ENCODE measurements at regions not wholly inside any gene's neighbourhood (a gene's known extent, or its start where the extent isn't known, plus 50 kb on each side); places are given as distances from the start of the nearest gene placed in this dataset.
"Not testable (repeated sequence)": the region's sequence is repeated elsewhere in the genome, so short reads cannot be mapped to it uniquely, and the experiment has no call there.

DNA sequence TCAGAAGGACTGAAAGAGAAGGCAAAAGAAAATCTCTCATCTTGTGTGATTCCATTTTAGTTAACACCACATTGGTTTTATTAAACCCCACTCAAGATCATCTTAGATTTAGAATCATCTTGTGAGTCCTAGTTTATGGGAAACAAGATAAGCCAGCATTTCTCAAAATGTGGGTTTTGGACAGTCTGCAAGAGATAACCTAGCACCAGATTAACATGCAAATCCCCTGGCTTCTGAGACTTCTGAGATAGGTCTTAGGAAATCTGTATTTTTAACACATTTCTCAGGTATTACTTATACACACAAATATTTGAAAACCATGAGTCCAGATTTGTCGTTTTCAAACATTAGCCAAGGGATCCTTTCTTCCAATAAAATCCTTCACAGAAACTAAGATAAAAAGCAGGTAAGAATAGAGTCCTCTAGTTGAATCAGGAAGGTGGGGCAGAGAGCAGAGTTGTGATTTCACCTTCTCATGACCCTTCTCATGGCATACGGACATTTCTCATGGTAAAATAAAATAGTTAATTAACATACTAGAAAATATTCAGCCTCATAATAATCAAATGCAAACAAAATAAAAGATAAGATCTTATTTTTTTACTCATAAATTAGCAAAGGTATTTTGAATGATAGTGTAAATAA, 287.2 kb upstream of the FN1 start:
- no peak for DNase-seq

DNA sequence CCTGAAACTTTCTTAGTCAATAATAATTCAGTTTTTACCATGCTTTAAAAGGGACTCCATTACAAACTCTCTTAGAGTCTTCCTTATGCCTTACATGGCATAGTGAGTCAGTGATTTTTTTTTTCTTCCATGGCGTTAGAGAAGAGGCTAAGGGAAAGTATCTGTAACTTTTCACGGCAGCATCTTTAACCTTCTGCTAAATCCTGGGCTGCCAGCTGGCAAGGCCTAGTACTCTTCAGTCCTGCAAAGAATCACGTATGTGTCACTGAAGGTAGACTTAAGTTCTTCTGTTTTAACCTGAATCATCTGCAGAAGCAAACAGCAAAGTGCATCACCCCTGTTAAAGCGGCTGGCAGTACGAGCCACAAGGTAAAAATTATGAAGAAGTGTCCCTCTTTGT, 286.3 kb upstream of the FN1 start:
- no peak for DNase-seq

DNA sequence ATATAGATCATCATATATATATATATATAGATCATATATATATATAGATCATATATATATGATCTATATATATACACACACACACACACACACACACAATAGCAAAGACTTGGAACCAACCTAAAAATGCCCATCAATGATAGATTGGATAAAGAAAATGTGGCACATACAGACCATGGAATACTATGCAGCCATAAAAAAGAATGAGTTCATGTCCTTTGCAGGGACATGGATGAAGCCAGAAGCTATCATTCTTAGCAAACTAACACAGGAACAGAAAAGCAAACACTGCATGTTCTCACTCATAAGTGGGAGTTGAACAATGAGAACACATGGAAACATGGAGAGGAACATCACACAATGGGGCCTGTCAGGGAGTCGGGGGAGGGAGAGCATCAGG, 285.6 kb upstream of the FN1 start:
- DNase-seq = not testable (repeated sequence)

DNA sequence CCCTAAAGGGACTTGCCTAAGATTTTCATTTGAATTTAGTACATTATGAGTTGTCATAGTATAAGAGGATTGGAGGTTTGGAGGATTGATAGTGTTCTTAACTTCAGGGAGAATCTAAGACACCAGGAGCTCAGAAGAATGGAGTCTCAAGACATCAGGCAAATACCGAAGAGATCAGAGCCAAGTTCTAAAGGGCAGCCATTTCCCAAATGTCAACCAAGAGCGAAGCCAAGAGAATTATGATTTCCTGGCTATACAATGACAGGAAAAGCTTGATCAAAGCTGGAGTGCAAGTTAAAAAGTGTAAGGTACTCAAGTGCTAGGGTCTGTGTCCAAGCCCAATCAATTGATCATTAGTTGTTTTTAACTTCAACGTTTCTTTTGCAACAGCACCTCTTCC, 283.0 kb upstream of the FN1 start:
- DNase-seq = no peak

DNA sequence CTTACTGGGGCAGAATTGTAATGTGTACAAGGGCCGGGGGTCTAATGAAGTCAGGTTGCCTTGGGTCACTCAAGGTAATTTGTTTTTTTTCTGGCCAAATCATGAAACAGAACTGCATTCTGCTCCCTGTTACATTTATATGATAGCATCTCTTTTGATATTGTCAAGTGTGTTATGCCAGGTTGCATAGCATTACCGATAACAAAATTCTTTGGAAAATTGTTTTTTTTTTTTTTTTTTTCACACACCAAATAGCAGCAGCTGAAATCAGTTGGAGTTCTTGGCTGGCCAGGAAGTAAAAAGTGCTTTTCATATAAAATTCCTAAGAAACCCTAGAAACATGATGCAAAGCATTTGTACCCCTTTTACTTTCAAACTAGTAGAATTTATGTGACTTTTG, 282.6 kb upstream of the FN1 start:
- no peak for DNase-seq

DNA sequence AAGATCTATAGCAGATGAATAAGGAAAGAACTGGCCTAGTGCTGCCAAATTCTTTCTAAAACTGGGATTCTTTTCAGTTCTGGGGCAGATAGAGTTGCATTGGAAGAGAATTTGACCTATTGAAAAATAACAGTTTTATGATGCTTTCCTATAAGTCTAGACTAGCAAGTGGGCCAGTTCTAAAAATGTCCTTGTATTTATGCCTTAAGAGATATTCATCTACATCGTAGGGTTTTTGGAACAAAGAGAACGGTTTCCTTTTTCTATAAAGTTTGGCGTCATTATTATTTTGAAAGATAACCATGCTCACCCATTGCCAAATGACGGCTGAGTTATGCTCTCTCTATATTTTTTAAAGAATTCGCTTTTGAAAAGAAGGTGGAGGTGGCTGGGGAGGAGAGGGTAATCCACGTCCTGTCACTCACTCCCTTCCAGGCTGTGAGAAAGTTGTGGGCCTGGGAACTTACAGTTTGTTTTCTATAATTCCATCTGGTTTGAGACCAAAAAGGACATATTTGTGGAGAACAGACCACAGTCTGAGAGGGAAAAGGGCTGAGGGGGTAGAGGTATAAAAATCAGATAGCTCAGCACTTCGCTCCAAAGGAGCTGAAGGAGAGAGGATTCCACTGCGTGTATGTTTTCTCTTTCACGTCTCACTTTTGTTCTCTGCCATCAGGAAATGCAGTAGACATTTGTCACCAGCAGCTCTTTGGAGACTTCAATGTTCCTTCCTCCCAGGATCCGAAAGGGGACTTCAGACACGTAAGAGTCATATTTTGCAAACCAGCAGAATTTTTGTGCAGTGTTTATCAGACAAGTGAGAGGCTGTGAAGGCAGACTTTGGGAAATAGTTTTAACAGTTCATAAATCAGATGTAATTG, 281.9 kb upstream of the FN1 start:
- DNase-seq = no peak

DNA sequence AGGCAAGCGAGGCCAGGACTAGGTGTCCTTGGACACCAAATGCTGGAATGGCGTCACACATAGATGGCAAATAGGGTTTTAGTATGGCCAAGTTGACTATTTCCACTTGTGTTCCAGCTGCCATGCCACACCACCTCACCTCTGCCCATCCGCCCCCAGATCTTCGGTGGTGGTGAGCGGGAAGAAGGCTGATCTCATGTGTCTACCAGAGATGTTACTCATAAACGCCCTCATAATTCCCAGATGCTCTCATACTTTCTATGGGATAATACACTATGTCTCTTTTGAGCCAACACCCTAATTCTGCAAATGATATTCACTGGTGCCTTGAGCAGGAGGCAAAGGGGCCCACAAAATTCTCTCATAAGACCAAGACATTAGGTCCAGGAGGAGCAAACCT, 281.1 kb upstream of the FN1 start:
- DNase-seq = no peak

DNA sequence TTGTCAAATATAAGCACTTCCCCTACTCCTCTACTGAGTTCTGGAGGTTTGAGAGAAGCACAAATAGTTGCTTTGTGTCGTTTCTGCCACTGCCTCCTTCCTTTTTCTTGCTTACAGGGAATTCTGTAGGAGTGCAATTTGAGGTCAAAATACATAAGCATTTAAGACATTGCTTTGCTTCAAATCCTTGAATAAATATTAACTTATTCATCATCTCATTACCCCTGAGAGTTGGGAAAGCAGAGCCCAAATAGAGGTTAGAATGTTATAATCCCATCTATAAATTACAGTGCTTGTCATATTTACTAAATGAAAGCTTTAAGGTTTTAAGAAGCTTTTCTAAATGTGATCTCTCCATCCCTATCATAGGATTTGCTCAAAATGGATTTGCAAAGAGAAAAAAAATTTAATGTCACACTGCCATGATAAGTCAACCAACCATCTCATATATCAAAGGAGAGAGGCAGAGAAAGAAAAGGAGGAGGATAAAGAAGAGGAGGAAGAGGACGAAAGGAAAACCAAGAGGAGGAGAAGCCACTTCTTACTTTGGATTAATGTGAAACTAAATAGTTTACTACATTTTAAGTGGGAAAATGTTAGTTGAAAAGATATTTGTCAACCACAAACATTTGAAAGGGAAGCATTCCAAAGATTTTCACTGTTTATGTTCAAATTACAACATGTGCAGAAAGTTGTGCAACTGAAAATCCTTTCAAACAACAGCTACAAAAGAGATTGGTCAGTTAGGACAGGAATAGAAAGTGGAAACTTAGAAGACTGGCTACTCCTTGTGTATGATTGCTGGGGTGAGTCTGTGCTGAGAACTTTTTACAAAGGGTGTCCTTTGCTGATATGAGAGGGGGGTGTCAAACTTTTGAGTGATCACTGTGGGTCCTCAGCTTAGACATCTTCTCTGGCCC, 277.3 kb upstream of the FN1 start:
- no peak for DNase-seq

DNA sequence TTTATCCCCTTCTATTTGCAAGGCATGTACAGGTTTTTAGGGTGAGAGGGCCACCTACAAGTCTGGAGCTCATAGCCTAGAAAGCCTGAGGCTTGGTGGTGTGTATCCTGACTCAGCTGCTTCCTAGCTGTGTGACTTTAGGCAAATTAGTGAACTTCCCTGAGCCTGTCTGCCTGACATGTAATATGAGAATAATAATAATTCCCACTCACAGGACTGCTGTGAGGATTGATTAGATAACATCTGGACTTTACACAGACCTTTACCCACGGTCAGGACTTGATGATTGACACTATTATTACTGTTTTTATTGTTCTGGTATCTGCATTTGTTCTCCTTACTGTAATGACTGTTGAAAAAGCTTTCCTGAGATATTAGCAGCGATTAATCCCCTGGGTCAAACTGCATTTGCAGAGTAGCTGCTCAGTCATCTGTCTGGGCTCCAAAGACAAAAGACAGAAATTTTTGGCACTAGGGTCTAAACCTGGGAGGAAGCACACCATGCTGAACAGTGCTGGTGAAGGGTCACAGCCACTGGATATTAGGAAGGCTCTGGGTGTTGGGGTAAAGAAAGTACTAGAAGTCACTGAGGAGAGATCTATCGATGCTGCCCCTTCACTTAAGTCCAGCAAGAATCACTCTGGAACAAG, 276.5 kb upstream of the FN1 start:
- DNase-seq = no peak

DNA sequence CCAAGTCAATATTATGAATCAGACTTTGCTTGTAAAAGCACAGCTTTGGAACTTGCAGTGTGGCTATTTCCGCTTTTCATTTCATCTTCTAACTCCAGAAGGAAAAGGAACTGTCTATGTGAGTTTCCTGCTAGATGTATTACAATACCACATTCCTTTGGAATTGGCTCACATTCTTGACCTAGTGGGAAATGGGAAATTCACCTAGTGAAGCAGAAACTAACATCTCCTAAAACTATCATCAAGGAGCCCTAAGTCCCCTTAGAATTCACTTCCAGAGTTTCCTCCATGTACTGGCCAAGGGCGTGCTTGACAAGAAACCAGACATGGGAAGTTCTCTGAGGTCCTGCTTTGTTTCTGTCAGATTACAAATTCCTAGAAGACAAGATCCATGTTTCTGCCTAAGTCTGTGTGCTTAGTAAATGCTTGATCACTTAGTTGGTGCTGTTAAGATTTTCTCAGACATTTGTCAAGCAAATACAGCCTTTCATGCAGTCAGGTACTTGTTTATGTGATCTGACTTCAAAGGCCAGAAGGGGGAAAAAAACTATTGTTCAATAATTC, 275.7 kb upstream of the FN1 start:
- no peak for DNase-seq

DNA sequence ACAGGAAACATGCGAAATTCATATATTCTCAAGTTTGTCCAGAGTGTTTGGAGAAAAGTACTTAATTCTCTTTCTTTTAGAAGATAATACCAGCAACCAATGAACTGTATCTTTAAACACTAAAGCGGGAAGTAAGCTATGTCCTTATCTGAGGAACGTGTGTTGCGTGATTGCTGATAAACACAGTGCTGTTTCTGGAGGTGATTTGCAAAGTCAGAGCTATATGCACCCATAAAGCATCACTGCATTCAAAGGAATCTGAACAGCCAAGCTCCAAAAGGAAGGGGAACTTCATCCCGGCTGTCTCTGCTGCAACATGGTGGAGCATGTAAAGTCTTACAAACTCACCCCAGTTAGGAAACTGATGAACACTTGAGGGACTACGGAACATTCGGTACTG, 271.7 kb upstream of the FN1 start:
- no peak for DNase-seq

DNA sequence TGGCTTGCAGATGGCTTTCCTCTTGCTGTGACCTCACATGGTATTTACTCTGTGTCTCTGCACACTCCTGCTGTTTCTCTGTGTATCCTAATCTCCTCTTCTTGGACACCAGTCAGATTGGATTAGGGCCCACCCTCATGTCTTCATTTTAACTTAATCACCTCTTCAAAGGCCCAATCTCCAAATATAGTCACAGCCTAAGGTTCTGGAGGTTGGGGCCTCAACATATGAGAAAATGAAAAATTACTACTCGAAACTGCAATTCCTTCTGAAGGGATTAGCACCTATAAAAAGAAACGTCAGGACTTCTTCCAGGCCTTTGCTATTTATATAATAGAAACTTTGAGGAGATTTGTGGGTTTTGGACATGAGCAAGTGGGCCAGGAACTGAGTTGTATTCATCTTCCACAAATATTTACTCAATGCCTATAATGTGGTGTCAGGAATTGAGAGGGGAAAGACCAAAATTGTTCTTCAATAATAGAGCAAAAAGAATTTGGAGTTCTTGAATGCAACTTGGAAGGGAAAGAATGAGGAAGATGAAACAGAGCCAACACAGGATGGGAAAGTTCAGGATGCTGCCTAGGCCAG, 270.0 kb upstream of the FN1 start:
- DNase-seq = no peak

DNA sequence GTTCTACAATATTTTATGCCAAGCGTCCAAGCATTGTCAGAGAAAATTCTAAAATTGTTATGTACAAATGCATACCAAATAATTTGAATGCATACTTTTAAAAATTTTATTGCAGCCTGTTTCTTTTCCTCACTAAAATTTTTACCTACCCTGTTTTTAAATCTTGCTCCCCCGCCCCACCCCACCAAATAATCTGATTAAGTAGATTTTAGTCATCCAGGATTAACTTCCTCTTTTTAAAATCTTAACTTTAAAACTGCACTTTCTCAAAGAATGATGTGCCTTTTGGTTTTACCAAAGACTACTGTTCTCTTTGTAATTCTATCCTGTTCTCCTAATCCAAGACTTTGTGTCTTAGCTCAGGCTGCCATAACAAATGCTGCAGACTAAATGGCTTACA, 269.4 kb upstream of the FN1 start:
- no peak for DNase-seq

DNA sequence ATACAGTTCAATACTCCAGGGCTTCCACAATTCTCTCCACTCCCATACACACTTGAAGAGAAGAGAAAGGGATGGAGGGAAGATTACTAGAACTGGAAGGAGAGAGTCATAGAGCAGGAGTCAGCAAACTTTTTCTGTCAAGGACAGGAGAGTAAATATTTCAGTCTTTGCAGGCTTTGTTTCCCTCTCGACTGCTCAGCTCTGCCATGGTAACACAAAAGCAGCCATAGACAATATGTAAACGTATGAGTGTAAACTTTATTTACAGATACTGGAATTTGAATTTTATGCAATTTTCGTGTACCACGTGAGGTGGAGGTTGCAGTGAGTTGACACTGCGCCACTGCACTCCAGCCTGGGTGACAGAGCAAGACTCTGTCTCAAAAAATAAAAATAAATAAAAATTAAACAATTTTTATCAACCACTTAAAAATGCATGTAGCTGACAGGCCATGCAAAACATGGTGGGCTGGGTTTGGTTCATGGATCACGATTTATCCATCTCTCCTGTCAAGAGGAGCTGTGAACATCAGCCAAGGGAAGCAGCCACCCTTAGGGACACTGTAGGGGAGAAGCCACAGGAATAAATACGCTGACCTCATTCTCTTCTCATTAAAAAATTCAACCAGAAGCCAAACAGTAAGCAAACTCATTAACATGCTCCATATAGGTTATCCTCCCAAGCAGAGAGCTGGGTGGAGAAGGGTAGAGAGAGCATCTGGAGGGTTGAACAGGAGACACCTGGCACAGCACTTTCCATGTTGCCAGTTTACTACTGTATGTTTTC, 266.4 kb upstream of the FN1 start:
- DNase-seq = no peak

DNA sequence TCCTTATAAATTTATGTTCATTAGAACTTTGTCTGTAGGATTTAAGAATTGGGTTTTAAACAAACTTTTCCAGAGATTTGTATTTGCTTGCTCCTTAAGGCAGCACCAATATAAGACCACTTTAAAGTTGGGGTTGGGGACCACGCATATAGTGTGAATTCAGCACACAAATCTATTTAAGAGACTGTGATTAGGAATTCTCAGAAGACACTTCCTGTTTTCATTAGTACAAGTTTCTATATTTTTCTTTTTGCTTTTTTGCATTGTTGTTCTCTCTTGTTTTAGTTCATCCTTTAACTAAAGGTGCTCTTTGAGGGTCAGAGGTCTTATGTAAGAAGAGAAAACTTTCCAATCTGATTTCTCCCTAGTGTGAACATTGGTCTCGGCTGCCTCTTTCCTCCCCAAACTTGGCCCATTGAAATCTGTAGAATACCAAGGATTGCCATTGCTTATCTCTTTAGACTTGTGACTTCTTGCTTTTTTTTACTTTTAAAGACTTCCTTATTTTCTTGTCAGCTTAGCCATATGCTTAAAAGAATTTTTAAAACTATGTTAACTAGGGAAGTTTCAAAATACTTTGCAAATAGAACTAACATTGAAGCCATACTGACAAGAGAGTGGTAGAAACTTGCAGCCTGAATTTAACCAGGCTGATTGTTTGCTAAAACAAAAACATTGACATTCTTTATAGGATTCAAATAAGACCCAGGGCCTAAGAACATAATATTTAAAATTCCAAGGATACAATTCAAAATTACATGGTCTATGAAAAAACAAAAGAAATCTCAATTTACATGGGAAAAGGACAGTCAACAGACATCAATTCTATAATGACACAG, 264.1 kb upstream of the FN1 start:
- DNase-seq = no peak

DNA sequence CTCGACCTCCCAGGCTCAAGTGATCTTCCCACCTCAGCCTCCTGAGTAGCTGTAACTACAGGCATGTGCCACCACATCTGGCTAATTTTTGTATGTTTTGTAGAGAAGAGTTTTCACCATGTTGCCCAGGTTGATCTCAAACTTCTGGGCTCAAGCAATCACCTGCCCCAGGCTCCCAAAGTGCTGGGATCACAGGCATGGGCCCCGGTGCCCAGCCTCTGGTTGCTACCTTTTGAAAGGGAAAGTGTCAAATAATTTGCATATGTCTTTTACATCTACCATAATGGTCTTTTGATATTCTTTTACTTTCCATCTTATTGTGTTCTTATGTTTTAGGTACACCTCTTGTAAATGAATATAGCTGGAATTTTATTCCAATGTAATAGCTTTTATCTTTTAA, 263.1 kb upstream of the FN1 start:
- no peak for DNase-seq

DNA sequence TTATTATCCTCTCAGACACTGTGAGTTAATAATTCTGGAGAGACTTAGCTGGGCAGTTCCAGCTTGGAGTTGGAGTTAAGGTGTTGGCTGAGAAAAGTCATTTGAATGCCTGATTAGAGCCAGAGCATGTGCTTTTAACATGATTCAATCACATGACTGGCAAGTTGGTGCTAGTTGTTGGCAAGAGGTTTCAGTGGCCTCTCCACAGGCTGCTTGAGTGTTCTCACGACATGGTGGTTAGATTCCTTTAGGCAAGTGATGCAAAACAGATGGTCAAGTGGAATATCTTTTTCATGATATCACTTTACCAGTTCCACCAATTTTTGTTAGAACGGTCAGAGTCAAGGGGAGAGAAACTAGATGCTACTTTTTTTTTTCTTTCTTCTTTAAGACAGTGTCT, 262.7 kb upstream of the FN1 start:
- DNase-seq = no peak

DNA sequence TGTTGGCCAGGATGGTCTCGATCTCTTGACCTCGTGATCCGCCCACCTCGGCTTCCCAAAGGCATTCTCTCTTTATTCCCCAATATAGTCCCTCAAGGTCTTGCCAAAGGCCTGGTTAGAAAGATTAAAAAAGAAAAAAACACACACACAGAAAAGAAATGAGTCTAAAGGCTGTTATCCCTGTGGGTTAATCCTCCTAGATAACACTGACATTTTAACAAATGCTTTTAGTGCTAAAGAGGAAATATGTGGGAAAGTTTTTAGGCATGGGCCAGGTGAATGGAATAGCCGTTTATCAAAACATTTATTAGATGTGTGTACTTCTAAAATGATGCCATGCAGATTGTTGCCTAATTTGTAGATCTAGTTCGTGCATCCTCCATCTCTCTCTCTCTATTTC, 261.6 kb upstream of the FN1 start:
- no peak for DNase-seq

DNA sequence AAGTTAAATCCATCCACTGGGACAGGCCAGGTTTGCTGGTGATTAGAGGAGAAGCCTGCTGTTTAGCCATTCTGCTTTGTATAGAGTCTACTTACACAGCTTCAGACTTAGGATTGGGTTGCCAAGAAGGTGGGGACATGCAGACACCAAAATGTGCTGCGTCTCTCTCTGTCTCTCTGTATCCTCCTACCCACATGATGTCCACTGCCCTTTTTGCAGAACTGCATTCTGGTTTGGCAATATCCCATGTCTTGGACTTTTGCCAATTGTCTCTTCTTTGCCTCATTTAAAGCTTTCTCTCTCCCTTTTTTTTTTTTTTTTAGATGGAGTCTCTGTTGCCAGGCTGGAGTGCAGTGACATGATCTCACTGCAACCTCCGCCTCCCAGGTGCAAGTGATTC, 261.1 kb upstream of the FN1 start:
- DNase-seq = no peak
